Stimulated activated CD8-positive, alpha-beta memory T cell treated with anti-CD3 and anti-CD28 coated beads, Interleukin-15, amount 100 ng/mL, for 4 hours (primary cell): ENCODE measurements at regions not wholly inside any gene's neighbourhood (a gene's known extent, or its start where the extent isn't known, plus 50 kb on each side); places are given as distances from the start of the nearest gene placed in this dataset.

Experiments used
- DNase-seq, 2 donors: peaks; one replicate each; pipeline ENCODE4 v3.0.0-alpha.2; 2020; ENCODE audit warnings: low read depth in 2 of 2

DNA sequence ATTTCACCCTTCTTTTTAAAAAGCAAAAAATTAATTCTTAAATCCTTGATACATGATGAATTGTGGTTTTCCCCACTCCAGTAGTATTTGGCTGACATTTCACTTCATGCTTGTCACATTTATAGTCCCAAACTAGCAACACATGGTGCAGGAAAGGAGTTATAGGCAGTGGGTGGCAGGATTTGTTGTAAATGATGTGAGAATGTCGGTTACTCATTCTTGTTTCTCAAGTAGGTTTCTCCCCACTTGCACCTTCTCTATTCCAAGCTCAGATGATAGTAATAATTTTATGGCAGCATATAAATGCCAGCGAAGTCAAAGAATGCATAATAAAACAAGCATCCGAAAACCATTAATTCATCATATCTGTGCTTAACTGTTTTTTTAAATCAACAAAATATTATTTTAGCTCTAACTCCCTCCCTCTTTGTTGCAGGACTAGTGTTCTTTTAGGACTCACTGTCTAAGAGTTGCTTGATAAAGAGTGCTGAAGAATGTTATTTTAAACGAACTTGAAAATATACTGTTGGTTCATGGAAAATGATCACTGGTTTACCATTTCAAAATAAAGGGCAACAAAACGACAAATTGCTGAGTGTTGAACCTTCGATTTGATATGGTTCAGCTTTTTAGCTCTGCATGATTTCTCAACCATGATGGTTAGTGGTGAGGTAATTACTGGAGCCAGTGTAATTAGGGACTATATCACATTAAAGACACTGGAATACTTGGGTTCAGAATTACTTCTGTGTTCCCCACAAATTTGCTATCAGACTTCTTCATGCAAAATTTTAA, 88.1 kb upstream of the ADAMTSL1 start:
- DNase-seq = no peak

DNA sequence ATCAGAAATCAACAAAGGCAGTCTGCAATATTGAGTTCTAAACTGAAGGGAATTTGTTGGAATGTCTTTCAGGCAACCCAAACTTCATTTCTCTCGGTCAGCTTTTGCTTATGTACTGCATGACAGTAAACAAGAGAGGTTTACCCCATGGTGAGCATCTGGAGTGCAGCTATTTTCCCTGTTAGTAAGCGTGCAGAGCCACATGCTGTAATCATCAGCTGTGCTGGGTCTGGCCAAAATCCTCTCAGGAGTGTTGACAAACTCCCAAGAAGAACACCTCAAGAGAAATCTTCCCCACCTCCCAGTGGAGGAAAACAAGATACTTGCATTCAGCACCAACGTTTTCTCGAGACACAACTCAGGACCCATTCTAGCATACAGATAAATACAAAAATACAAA, 83.6 kb upstream of the ADAMTSL1 start:
- no peak for DNase-seq

DNA sequence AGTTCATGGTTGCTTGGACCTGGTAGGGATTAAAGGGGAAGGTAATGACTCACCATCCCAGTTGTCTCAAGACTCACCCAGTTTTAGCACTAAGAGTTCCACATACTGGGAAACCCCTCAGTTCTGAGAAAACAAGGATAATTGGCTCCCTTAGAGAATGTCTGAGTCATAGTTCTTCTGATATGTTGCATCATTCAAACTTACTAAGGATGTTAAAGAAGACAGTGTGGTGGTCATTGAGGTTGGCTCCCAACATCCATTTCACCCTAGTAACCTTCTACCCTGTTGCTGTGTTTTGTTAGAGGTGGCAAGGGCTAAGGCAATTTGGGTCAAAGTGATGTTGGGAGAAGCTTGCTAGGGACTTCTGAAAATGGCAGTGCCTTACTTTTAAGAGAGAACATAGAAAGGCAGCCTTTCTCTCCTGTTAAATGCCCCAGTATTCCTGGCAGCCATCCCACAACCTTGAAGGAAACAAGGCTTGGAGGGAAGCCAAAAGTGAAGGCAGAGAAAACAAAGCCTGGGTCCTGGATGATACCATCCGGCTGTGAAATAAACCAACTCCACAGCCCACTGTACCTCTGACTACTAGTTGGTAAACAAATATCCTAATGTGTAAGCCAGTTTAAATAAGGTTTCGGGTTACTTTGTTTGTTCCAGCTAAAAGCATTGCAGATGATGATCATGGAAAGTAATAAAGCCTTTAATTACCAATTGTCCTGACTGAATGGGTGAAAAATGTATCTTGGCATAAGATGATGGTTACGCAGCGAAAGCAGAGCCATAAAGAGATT, 80.4 kb upstream of the ADAMTSL1 start:
- no peak for DNase-seq

DNA sequence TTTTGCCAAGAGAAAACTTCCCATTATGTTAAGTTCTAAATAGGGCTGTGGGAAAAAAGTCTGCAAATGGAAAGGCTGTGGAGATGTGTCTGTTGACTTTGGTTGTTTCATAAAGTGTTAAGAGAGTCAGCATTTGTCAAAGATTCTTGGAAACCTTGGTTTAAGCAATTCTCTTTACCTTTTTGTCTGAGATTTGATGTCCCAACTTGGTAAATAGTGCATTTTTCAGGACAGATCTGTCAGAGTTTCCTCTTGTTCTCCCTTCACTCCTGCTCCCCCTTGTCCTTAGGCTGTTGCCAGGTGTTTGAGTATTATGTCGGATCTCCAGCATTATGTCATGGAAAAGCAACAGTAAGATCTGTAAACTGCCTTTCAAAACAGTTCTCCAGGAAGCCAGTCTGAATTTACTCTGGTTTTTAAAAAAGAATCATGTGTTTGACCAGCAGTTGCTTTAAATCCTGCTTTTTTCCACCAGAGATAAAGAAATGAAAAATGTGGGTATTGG, 79.1 kb upstream of the ADAMTSL1 start:
- DNase-seq = no peak

DNA sequence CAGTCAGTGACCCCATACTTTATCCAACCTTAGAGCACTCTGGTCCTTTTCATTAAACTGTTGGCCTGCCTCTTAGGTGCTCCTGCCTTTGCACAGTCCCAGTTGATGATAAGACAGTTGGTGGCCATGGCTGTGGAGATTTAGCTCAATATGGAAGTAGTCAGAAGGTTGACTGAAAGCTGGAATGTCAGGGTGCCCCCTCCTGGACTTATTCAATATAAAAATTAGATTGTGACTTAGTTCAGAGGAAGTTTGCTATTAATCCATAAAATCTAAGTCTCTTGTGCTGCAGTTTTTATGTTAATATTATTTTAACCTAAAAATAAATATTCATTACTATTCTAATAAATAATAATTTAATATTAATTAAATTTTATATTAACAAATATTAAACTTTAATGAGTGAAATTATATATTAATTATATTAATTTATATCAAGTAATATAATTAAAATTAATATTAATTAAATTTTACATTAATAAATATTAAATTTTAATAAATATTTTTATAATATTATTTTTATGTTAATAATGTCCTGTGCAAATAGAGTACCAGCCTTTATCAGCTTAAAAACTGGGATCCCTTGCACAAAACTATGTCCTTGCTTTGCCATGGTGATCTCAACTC, 77.7 kb upstream of the ADAMTSL1 start:
- DNase-seq = no peak

DNA sequence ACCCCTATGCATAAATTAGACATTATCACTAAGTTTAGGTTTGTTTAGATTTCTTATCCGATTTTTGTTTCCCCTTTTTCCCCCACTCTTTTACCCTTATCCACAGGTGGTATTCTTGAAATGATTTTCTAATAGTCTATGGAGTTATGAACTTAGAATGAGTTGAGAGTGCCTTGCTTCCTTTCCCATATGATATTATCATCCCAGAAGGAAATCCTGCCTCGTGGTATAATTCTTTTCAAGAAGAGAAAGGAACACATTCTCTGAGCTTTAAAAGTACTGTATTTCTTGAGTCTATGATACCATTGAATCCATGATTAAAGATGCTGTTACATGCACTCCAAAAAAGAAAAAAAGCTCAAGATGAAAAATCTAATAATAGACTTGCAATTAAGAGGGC, 76.9 kb upstream of the ADAMTSL1 start:
- no peak for DNase-seq

DNA sequence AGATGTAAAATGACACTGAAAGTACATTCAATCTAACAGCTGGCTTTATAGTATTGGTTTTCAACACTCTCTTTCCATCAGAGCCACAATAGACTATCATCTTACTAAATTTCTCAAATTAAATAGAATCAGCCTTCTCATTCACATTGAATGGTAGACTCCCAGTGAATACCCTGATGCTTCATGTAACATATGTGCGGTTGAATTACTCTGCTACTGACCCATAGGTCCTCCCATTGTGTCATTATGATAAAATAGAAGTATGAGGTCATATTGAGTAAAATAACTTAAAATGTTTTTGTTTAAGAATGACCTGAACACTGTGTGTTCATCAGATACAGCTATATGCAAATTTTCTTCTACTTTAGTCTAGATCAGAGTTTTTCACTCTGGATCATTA, 75.9 kb upstream of the ADAMTSL1 start:
- DNase-seq = no peak

DNA sequence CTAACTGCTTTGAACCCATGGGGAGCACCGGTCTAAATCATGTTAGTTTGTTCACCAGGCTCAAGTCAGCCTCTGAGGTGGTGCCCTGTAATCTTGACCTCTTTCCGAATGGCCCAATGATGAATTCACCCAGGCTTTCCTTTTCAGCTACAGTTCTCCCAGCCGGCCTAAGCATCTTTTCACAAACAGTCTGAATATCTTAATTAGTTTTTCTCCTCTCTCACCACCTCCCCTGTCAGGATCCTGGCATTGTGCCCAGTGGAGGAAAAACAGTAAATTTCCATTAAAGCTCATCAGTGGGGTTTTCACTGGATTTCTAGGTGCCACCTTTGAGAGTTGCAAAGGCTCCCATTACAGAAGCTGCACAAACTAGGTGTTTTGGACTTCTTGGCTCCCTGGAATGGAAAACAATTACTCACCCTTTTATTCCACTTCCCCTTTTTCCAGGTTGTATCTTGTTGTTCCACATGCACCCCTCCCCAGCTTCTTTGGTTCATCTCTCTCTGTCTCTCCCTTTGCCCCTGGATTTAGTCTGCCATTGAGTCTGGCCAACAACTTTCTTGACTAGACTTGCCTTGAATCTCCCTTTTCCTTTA, 69.4 kb upstream of the ADAMTSL1 start:
- DNase-seq = no peak

DNA sequence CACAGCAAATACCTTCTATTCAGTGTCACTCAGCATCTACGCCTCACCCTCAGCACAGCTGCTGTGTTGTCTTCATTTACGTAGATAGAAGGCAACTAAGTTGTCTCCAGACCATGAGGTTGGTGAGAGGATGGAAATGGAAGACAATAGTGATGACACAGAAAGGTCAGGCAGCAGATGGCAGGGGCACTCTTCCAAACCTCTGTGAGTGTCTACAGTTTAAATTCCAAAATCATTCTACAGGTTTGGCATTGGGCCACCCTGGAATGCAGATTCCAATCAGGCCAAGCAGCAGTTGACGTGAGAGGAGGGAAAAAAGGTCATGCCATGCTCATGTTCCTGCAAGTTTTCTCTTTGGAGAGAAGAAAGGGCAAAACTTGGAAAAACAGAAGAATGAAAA, 68.7 kb upstream of the ADAMTSL1 start:
- no peak for DNase-seq

DNA sequence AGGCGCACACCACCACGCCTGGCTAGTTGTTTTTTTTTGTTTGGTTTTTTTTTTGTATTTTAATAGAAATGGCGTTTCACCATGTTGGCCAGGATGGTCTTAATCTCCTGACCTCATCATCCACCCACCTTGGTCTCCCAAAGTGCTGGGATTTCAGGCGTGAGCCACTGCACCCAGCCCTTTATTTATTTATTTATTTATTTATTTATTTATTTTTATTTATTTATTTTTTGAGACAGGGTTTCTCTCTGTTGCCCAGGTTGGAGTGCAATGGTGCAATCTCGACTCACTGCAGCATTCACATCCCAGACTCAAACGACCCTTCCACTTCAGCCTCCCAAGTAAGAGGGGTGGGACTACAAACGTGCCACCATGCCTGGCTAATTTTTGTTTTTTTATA, 63.0 kb upstream of the ADAMTSL1 start:
- DNase-seq = no peak

DNA sequence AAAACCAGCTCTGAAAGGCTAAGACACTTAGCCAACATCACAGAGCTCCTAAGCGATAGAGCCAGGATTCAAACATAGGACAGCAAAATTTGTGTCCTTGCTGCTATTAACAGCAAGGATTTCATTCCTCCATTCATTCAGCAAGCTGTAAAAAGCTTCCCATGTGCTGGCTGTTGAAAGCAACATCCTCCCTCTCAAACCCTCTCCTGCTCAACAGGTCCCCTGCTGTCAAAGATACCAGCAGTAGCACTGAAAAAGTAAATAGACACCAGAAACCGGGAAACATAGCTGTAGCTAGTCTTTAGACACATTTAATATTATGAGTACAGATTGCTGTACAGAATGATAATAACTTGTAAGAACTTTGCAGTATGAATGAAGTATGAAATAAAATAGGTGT, 52.6 kb upstream of the ADAMTSL1 start:
- DNase-seq = no peak

DNA sequence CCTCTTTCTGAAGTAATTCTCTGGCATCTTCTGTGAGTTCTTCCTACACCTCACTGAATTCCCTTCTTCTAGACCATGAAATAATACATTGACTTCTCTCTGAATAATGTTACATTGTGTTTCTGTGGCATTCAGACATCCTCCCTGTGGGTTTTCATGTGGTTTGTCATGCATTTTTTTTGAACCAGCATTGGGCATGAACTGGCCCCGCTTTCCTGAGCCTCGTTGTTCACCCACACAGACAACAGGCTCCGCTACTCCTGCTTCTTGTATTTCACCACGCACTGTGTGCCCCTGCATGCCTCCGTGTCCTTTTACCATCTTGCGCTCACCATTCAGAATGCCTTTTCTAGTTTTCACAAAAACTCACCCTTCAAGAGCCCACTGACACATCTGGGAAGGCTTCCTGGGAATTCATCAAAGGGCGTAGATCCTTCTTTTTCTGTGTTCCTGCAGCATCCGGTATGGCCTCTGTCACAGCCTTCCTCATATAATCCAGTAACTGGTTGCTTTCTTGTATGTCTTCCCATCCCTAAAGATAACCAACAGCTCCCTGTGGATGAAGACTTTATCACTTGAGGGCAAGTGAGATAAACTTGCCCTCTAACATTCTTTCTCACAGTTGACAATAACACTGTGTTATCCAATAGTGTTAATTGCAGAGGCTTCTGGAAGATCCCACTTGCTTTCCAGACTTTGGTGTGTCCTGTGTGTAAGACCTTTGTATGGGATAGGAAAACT, 51.5 kb upstream of the ADAMTSL1 start:
- no peak for DNase-seq

DNA sequence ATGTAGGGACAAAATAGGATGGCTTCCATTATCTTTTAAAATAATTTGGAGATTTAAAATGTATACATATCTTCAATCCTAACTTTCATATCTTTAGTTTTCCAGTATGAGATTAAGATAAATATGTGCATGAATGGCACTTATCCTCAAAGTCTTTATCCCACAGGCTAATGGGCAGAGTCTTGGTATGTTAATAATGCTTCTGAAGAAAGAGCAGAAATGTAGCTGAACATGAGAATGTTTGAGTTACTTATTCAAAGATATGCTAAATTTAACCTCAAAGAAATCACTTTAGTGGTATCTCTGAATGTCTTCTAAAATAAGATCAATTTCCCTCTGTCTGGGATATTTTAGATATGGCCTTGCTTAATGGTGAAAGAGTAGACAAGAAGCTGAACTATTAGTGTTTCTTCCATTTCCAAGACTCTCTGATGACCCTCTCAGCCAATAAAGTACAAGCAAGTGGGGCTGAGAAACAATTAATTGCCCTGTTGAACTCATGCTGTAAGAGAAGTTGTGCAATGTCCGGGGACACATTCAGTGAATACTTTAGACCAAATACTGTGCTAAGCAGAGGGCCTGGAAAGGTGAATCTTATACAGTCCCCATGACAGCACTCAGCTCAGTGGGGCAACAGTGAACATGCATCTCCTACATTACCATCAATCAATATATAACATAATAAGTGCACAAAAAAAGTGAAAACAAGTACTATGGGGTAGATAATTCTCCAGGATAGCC, 50.0 kb upstream of the ADAMTSL1 start:
- no peak for DNase-seq
